A549 (cell line): ENCODE measurements at regions not wholly inside any gene's neighbourhood (a gene's known extent, or its start where the extent isn't known, plus 50 kb on each side); places are given as distances from the start of the nearest gene placed in this dataset.

ENCODE experiments used
- ATAC-seq, 2 experiments: fragments of 200-7000 bp in 1 of 2; fragments of >200 bp in 1 of 2; cut with Nextera tagmentation in 1 of 2; cut with Tn5 transposase in 1 of 2; 3 replicates each; pipeline versions ENCODE4 v1.8.0 to v1.9.1; 2018 to 2020; ENCODE audit warnings: mild to moderate bottlenecking in 1 of 2, moderate library complexity in 1 of 2
- CTCF ChIA-PET: fragments of 300-600 bp; sonication (Branson Sonifier 250); formaldehyde crosslinking; extraction: SDS; loops from one replicate; lab custom pipeline; 2021; ENCODE audit warnings: antibody characterized with exemption, inconsistent platforms; lab: Yijun Ruan, JAX
- POLR2A ChIA-PET: fragments of 350-600 bp; formaldehyde crosslinking; extraction: SDS; loops from one replicate; lab custom pipeline; 2021; ENCODE audit warnings: antibody characterized with exemption, inconsistent platforms; lab: Yijun Ruan, JAX
- DNase-seq, 2 experiments: peaks; one replicate each; pipeline versions ENCODE4 v3.0.0 to v3.0.0-alpha.2; 2011 to 2016; ENCODE audit warnings: low read depth in 1 of 2, low spot score in 1 of 2
- FAIRE-seq: peaks from 2 replicates; lab custom pipeline; 2011; peaks lifted over from hg19 to GRCh38; lab: Jason Lieb, UNC
- H3K27ac ChIP-seq, 2 experiments: fragments of >200 bp; sonication (Bioruptor Twin); formaldehyde crosslinking; 3 replicates each; pipeline ENCODE4 v1.5.1; 2016 to 2017
- H3K4me1 ChIP-seq: fragments of >200 bp; sonication (Bioruptor Twin); formaldehyde crosslinking; 3 replicates; pipeline ENCODE4 v1.6.1; 2016
- H3K4me2 ChIP-seq: fragments of >200 bp; sonication (Bioruptor Twin); formaldehyde crosslinking; 3 replicates; pipeline ENCODE4 v1.6.1; 2016
- H3K4me3 ChIP-seq: fragments of >200 bp; sonication (Bioruptor Twin); formaldehyde crosslinking; 3 replicates; pipeline ENCODE4 v1.5.1; 2016
- H3K9me3 ChIP-seq: fragments of >200 bp; sonication (Bioruptor Twin); formaldehyde crosslinking; 3 replicates; pipeline ENCODE4 v1.6.1; 2016
- CHD2 ChIP-seq: fragments of 150-350 bp; IDR thresholded peaks from 2 replicates; pipeline ENCODE4 v1.6.1; 2014; ENCODE audit warnings: low read length; ENCODE audit not compliant: partially characterized antibody
- CHD4 ChIP-seq: fragments of 200-600 bp; sonication (generic); IDR thresholded peaks from 2 replicates; pipeline ENCODE4 v1.6.1; 2016; ENCODE audit warnings: antibody characterized with exemption, mild to moderate bottlenecking, borderline replicate concordance
- E2F6 ChIP-seq: IDR thresholded peaks from 2 replicates; pipeline ENCODE4 v1.6.1; 2012; ENCODE audit warnings: low read depth, borderline replicate concordance
- EHF ChIP-seq: fragments of 250-450 bp; sonication (Bioruptor Pico); IDR thresholded peaks from 2 replicates; pipeline ENCODE4 v1.5.0; 2020; ENCODE audit warnings: mild to moderate bottlenecking
- HES2 ChIP-seq: fragments of >200 bp; sonication (Bioruptor Twin); formaldehyde crosslinking; IDR thresholded peaks from 2 replicates; pipeline ENCODE4 v1.6.1; 2016
- HEYL ChIP-seq: fragments of 250-450 bp; sonication (Bioruptor Pico); IDR thresholded peaks from 2 replicates; pipeline ENCODE4 v1.8.0; 2021; ENCODE audit warnings: mild to moderate bottlenecking, moderate library complexity
- HMGXB4 ChIP-seq: fragments of 250-450 bp; sonication (Bioruptor Pico); IDR thresholded peaks from 2 replicates; pipeline ENCODE4 v1.5.0; 2021; ENCODE audit warnings: mild to moderate bottlenecking, moderate library complexity, borderline replicate concordance
- JUN ChIP-seq, 2 experiments: fragments of >200 bp; sonication (Bioruptor Twin); formaldehyde crosslinking; IDR thresholded peaks; 2 replicates in 1 of 2; 3 replicates in 1 of 2; pipeline ENCODE4 v1.6.1; 2016 to 2017
- MAFK ChIP-seq: fragments of 450-650 bp; IDR thresholded peaks from 2 replicates; pipeline ENCODE4 v1.6.1; 2014; ENCODE audit not compliant: partially characterized antibody
- MAX ChIP-seq: IDR thresholded peaks from 2 replicates; pipeline ENCODE4 v1.6.1; 2012
- MAZ ChIP-seq: fragments of 150-350 bp; IDR thresholded peaks from 2 replicates; pipeline ENCODE4 v1.6.1; 2014; ENCODE audit warnings: antibody characterized with exemption, low read depth, low read length, borderline replicate concordance
- MYC ChIP-seq: IDR thresholded peaks from 2 replicates; pipeline ENCODE4 v1.6.1; 2012; ENCODE audit warnings: mild to moderate bottlenecking, inconsistent platforms, low read length, improper control_type of control experiment, borderline replicate concordance
- PBX3 ChIP-seq: IDR thresholded peaks from 2 replicates; pipeline ENCODE4 v1.6.1; 2012
- RCOR1 ChIP-seq: fragments of 150-350 bp; IDR thresholded peaks from 2 replicates; pipeline ENCODE4 v1.6.1; 2014; ENCODE audit warnings: antibody characterized with exemption, low read length, low read depth
- REST ChIP-seq: fragments of 200-600 bp; sonication (generic); IDR thresholded peaks from 2 replicates; pipeline ENCODE4 v1.6.1; 2016; ENCODE audit warnings: antibody characterized with exemption, mild to moderate bottlenecking, moderate library complexity
- RFX5 ChIP-seq: fragments of 450-650 bp; IDR thresholded peaks from 2 replicates; pipeline ENCODE4 v1.7.1; 2014; ENCODE audit warnings: antibody characterized with exemption, mild to moderate bottlenecking, moderate library complexity
- SMC3 ChIP-seq: fragments of >200 bp; sonication (Bioruptor Twin); formaldehyde crosslinking; IDR thresholded peaks from 3 replicates; pipeline ENCODE4 v1.6.1; 2018; ENCODE audit warnings: inconsistent platforms
- TFCP2L1 ChIP-seq: fragments of 250-450 bp; sonication (Bioruptor Pico); IDR thresholded peaks from 2 replicates; pipeline ENCODE4 v1.5.0; 2021; ENCODE audit warnings: mild to moderate bottlenecking
- TP53 ChIP-seq: fragments of 250-450 bp; sonication (Bioruptor Pico); IDR thresholded peaks from 2 replicates; pipeline ENCODE4 v1.5.0; 2021; ENCODE audit warnings: mild to moderate bottlenecking, moderate library complexity
- USF2 ChIP-seq: fragments of 450-650 bp; IDR thresholded peaks from 2 replicates; pipeline ENCODE4 v1.6.1; 2014; ENCODE audit warnings: antibody characterized with exemption
- ZC3H11A ChIP-seq: fragments of 450-650 bp; IDR thresholded peaks from 2 replicates; pipeline ENCODE4 v1.6.1; 2014; ENCODE audit warnings: antibody characterized with exemption, mild to moderate bottlenecking
- WGBS: methylation state at CpG from one replicate; pipeline ENCODE4 v1.1.6; 2017; ENCODE audit errors: missing lambda C conversion rate; 5-methylcytosine and 5-hydroxymethylcytosine counted together

GRCh38 chrX:68935362-68935761 lies 106.5 kb downstream of the EFNB1 start (continued):
- TF ChIP-seq USF2 = no peak

- ChIA-PET POLR2A (no interaction called here), CTCF (interaction anchor here (1.1 kb wide), 1 partner anchor 17 kb away, joined by 3 read pairs; no protein-coding TSS in a partner anchor)
- ATAC-seq = no peak
Observed at GRCh38 chrX:68934922-68935321, 106.1 kb downstream of the EFNB1 start.

GRCh38 chrX:68934421-68934820 lies 105.6 kb downstream of the EFNB1 start:
- no peak for FAIRE-seq
- WGBS = 57% methylated on average over 3 of the region's 3 CpGs
- no peak overlapping the region for H3K4me3 ChIP-seq
- CTCF ChIA-PET = interaction anchor here (0.9 to 1.1 kb wide), 2 partner anchors 12 to 17 kb away, joined by 3 read pairs; no protein-coding TSS in a partner anchor
- H3K9me3 ChIP-seq = no peaks in the 10 kb centered on the region
- ATAC-seq = no peak
- no peak overlapping the region for H3K4me2 ChIP-seq
- POLR2A ChIA-PET = no interaction called here
- H3K4me1 ChIP-seq = peaks cover 1% of the 10 kb centered on the region; the same call in 2 of the 3 replicates
- DNase-seq = no peak
- H3K27ac ChIP-seq = no peak overlapping the region
- no peak for TF ChIP-seq HES2
- TF ChIP-seq MYC = no peak
- TF ChIP-seq MAZ = no peak
- TF ChIP-seq EHF (CRISPR knock-in tag) = no peak
- no peak for TF ChIP-seq TP53
- TF ChIP-seq PBX3 = no peak
- no peak for TF ChIP-seq E2F6
- no peak for TF ChIP-seq HMGXB4 (CRISPR knock-in tag)
- no peak for TF ChIP-seq CHD4
- TF ChIP-seq REST = no peak

More at GRCh38 chrX:68934922-68935321, 106.1 kb downstream of the EFNB1 start:
- FAIRE-seq = no peak
- Histone ChIP-seq H3K9me3 (no peaks in the 10 kb centered on the region), H3K4me2 (no peak overlapping the region), H3K27ac (no peak overlapping the region), H3K4me3 (no peak overlapping the region), H3K4me1 (no peaks in the 10 kb centered on the region)
- WGBS = 75% methylated on average over 4 of the region's 6 CpGs
- TF ChIP-seq MAX = no peak
- no peak for TF ChIP-seq SMC3
- TF ChIP-seq JUN (IDR thresholded peaks at IDR 0.05) = no peak
- TF ChIP-seq TFCP2L1 = no peak
- TF ChIP-seq REST = no peak
- TF ChIP-seq CHD4 = no peak
- TF ChIP-seq MAFK = no peak
- TF ChIP-seq RCOR1 = no peak
- TF ChIP-seq RFX5 = no peak
- no peak for TF ChIP-seq ZC3H11A
- TF ChIP-seq CHD2 = no peak
- no peak for TF ChIP-seq HEYL (CRISPR knock-in tag)
- no peak for DNase-seq
